Activated naive CD4-positive, alpha-beta T cell treated with Interleukin-2 at 50 U/mL for 16 hours (primary cell): ENCODE measurements at regions not wholly inside any gene's neighbourhood (a gene's known extent, or its start where the extent isn't known, plus 50 kb on each side); places are given as distances from the start of the nearest gene placed in this dataset.
"Not testable (repeated sequence)": the region's sequence is repeated elsewhere in the genome, so short reads cannot be mapped to it uniquely, and the experiment has no call there.

Source experiments
- DNase-seq: peaks from one replicate; pipeline ENCODE4 v3.0.0-alpha.2; 2020

DNA sequence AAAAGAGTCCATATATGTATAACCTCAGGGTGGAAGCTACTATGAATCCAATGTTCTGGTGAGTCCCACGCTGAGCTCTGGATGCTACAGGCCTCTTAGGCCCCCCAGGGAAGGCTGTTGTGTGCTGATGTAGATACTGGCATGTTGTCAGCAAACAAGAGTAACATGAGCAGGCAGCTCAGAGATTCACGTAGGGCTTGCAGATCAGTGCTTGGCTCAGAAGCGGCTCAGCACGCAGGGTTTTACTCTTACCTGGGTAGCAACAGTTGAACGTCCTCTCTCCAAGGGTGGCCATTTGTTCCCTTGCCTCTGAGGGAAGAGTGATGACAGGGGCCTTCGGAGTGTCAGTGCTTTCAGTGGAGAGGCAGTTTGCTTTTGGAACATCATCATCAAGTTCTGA lies 93.4 kb downstream of the ZFP64 start:
- no peak for DNase-seq

DNA sequence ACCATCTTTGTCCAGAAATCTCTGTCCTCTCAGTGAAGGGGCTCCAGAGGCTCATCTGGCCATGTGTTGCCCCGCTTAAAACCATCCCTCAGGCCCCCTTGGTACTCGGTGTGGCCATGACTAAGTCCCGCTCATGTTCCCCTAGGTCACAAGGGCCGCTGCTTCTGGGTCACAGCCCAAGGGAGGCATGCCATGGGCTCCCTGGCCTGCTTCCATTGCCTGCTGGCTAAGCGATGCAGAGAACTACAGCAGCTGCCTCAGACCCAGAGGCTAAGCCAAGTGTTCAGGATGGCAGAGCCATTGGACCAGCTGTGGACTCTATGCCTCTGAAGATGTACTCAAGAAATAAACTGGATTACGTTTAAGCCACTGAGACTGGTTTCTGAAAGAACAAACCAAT lies 95.5 kb downstream of the ZFP64 start:
- DNase-seq: no peak

DNA sequence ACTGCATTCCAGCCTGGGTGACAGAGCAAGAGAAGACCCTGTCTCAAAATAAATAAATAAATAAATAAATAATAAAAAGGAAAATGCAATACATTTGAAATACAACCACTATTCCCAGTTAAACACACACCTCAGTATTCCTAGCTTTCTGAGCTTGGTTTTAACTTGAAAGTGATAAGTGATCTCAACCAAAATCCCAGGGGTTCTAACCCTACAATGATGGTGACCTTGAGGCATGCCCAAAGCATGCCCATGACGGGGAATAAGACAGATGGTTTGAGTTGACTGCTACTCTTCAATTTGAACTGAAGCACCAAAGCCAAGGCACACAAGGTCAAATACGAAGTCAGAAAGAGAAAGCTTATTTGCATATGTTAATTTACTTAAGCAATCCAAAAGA lies 96.9 kb downstream of the ZFP64 start:
- no peak for DNase-seq

DNA sequence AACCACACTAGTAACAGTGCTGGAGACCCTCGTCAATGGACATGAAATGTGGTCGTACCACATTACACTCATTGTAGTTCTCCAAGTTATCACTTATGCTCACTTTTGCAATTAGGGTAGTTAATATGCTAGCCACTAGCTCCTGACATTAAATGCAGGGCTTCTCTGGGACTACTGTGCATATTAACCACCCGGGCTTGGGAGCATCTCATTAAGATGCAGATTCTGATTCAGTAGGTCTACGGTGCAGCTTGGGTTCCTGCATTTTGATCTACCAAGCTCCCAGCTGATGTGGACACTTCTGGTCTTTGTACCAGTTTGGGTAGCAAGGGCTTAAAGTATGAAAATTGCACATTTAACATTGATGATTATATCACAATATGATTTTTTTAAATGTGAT lies 98.0 kb downstream of the ZFP64 start:
- no peak for DNase-seq

DNA sequence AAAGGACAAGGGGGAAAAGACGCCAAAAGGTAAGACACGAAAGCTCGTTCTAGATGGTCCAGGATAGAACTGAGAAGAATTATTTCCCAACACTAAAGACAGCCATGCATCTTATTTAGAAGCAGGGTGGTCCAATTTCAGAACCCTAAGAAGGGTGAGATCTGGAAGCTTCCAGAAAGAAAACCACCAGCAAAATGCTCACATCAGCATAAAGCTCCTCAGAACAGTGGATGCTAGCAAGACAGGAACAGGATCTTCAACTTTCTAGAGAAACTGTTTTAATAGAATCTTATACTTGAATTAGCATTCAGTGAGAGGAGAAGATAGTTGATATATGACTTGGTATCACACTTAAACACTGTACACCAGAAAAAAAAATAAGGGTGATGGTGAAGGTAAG lies 101.5 kb downstream of the ZFP64 start:
- no peak for DNase-seq

DNA sequence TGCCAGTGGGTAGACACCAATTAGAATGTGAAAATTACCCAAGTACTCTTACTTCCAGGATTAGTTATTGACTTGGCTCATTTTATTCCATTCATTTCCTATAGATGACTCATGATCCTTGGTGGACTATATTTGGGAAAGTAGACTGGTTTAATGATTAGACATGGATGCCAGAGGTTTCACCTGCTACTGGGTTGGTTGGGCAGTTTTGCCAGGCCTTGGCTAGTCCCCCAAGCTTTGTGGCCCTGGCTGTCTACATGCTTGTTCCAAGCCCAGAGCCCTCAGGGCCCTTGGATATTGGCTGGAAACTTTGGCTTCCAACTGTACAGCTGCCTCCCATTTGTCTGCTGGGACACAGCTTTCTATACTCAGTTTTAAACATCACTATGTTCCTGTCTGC lies 104.1 kb downstream of the ZFP64 start:
- no peak for DNase-seq

DNA sequence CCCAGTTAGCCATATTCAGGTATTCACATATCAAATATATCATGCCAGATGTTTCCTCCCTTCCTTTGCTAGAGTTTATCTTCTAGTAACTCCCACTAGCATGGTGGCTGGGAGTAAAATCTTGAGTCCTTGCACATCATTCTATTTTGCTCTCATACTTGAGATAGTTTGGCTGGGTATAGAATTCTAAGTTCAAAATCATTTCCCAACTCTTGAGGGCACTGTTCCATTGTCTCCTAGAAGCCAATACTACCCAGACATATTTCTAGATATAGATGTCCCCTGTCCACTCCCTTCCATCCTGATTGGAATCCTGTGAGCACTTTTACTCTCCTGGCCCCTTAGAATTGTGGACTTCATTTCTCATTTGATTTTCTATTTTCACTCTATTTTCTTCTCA lies 104.7 kb downstream of the ZFP64 start:
- no peak for DNase-seq

DNA sequence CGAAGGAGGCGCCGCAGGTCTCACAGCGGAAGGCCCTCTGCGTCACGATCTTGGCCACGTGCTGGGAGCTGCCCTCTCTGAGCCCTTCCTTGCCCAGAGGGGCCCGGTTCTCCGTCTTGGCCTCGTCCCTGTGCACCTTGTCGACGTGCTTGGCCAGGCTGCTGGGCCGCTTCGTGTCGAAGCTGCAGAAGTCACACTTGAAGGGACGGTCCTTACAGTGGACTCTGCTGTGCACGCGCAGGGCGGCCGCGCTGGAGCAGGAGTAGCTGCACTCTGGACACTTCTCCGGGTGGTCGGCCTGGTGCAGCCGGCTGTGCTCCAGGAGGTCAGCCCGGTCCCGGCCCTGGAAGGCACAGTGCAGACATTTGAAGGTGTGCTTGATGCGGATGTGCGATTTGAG lies 106.9 kb downstream of the ZFP64 start:
- no peak for DNase-seq

DNA sequence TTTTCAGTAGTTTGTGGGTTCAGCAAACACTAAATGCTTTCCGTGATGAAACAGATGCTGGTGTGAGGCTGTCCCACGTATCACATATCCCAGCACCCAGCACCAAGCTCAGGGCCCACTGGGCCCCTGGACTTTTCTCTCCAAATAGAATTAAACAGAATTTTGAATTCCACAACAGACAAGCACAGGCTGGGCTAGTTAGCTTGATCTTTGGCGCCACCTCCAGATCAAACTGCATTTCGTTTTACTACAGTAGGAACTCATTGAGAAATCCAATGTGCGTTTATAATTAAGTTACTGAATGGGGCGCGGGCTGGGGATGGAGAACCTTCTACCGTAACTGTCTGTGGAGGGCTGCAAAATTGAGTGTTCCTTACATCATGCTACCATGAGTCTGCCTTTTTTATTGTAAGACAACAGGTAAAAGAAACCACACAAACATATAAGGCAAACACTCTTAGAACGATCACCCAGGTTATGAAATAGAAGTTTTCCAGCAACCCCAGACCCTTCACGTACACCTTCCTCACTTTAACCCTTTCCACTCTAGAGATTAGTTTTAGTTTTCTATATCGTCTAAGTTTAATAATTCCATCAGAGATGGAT lies 107.8 kb downstream of the ZFP64 start:
- peak; percentile 46 for DNase-seq

DNA sequence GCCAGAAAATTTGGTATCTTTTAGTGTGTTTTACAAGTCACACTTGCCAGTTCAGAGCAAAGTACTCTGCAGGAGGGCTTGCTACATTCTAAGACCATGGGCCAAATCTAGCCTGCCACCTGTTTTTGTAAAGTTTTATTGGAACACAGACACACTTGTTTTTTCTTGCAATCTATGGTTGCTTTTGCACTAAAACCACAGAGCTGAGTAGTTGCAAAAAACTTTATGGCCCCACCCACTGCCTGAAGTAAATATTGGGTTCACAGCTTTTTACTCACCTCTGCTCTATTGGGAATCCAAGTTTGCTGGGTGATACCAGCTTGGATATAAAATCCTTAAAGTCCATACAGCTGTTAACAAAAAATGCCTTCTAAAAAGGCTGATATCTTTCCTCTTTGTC lies 109.0 kb downstream of the ZFP64 start:
- DNase-seq: no peak

DNA sequence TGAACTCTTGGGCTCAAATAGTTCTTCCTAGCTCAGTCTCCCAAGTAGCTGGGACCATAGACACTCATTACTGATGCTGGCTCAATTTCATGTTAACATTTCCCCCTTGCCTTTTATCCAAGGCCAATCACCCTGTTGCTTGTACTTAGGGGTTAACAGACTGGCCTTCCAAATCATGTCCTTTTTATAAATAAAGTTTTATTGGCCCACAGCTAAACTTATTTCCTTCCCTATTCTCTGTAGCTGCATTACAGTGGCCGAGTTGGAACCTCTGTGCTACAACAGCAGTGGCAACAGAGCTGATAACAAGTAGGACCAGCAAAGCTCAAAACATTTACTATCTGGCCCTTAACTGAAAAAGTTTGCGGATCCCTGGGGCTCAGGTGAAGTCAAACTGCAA lies 109.8 kb downstream of the ZFP64 start:
- no peak for DNase-seq

DNA sequence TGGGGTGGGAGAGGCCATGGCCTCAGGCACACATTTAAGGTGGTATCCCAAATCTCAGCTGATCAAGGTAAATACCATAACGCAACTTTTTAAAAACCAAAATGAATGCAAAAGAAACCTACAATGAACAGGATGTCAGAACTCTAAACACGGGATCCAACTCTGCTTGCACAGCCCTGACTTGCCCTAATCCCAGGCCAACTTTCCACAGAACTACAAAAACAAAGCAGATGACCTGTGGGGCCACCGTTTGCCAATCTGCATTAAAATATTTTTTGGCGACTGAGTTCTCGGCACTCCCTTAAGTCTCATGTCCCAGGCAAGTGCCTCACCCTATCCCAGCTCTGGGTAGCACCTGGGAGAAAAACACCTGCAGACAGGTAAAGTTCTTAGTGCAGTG lies 110.5 kb downstream of the ZFP64 start:
- no peak for DNase-seq

DNA sequence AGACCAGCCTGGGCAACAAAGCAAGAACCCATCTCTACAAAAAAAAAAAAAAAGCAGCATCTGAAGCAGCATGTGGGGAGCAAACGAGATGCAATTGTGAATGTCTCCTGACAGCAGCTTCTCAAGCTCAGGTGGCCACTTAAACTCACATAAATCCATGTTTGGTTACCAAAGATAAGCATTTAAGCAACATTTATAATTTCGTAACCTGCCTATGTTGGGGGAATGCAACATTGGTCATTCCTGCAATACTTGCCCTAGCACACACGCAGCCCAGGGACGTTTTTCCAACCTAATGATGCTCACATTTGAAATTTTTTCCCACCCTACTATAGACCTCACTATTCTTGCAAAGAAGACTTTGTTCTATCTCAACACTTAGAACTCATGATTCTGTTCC lies 113.3 kb downstream of the ZFP64 start:
- no peak for DNase-seq

DNA sequence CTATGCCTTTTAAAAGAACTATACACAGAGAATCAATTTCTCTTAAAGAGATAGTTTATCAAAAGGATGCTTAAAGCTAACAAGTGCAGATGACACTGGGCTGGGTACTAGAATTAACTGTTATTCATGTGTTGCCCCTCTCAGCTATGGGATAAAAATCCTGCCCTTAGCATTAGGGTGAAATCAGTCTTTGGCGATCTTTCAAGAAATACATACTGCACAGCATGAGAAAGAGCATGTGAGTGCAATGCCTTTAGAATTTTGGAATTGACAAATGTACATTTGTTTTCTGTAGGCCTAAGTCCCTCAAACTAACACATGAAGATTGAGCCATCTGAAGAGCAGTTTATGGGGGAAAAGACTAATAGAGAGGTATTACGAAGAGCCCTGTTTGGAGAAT lies 115.4 kb downstream of the ZFP64 start:
- DNase-seq: no peak

DNA sequence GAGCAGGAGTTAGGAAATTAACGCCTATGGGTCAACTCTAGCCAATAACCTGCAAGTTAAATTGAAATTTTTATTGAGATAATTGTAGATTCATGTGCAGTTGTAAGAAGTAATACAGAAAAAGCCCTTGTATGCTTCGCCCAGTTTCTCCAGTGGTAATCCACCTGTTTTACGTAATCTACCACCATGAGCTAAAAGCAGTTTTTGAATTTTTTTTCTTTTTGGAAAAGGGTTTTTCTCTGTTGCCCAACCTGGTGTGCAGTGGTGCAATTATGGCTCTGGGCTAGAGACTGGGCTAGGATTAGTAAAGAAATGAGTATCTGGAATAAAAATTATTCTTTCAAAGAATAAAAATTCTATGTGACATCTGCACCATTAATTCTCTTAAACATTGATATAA lies 116.2 kb downstream of the ZFP64 start:
- DNase-seq: no peak

DNA sequence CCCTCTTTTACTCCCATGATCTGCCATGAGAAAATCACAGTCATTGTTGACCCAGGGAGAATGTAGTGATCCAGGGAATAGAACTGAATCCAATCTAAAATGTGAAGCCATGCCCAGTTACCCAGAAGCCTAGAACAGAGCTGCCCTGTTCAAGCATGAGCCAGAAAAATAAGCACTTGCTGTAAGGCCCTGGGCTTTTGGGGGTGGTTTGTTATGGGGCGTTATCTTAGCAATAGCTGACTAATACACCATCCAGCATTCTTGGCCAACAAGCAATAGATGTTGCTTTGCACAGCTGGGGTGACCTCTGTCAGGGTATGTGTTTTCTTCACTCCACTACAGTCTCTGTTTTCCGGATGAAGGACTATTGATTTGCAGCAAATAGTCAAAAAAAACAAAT lies 120.4 kb downstream of the ZFP64 start:
- no peak for DNase-seq

DNA sequence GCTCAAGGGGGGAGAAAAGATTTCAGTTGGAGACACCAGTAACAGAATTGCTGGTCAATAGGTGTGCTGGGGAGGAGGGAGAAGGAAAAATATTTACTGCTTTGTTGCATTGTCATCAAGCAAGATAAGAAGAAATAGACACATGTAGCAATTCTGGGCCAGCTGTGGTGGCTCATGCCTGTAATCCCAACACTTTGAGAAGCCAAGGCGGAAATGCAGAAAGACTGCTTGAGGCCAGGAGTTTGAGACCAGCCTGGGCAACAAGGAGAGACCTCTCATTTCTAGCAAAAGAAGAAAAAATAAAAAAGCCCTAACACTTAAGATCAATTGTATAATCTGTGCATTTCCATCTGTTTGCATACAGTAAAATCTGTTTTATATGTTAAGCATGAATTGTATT lies 126.6 kb downstream of the ZFP64 start:
- DNase-seq: no peak

DNA sequence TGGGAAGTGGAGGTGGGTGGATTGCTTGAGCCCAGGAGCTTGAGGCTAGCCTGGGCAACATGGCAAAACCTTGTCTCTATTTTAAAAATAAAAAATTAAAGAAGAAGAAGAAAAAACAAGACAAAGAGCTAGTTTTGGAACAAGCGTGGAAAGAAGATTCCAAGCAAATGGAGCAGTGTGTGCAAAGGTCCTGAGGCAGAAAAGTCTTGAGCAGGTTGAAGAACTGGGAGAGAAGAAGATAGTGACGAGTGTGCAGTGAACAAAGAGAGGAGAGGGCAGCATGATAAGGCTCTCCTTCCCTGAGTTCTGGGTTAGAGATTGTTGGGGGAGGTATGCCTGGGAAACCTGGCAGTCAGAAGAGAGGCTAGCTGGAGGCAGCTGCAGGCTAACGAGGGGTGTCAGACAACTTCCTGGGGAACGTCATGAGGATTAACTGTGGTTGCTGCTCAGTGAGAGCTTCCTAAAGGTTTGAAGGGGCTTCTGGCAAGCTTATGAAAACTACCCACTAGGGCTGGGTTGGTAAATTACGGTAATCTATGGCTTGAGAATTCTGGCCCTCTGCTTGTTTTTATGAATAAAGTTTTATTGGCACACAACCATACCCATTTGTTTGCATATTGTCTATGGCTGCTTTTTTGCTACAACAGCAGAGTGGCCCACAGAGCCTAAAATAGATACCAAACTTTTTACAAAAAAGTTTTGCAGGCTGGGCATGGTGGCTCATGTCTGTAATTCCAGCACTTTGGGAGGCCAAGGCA lies 128.9 kb downstream of the ZFP64 start:
- no peak for DNase-seq

DNA sequence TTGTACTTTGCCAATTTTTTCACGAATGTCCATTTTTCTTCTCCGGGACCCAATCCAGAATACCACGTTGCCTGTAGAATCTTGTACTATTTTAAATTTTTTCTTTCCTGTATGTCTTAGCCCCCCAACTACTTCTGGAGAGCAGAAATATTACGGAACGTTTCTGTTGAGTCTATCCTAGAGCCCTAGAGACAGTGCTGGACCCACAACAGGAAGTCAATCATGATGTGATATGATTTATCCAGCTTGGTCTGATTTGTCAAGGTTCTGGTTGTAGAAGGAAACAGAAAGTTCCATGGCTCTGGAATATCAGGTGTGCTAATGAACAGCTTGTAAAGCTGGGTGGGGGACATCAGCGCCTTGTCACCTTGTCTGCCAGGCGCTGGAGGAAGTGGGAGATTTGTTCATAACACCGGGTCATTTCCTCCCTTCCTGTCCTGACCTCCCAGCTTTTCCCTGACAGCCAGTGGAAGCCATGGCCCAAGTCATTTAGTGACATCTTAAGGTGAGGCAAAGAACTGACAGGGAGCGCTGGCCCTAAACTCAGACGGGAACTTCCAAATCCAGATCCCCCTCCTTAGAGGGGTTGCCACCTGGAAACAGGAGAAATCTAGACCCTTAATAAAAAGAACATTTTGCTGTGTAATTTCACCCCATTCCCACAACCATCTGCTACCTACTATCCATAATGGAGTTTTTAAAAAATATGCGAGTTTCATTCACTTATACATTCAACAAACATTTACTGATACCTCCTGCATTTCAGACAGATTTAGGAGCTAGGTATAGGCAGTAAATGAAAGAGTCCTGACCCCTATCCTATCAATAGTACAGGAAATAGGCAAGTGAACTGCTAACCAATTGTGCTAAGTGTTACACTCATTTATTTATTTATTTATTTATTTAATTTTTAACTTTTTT lies 130.5 kb downstream of the ZFP64 start:
- no peak for DNase-seq

DNA sequence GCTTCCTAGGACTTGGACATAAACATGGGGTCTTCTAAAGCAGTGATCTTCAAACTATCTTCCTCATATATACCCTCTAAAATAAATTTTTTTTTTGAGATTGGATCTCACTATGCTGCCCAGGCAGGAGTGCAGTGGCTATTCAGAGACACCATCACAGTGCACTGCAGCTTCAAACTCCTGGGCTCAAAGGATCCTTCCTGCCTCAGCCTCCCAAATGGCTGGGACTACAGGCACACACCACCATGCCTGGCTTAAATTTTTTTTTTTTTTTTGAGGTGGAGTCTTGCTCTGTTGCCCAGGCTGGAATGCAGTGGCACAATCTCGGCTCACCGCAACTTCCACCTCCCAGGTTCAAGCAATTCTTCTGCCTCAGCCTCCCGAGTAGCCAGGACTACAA lies 134.4 kb downstream of the ZFP64 start:
- not testable (repeated sequence) for DNase-seq

DNA sequence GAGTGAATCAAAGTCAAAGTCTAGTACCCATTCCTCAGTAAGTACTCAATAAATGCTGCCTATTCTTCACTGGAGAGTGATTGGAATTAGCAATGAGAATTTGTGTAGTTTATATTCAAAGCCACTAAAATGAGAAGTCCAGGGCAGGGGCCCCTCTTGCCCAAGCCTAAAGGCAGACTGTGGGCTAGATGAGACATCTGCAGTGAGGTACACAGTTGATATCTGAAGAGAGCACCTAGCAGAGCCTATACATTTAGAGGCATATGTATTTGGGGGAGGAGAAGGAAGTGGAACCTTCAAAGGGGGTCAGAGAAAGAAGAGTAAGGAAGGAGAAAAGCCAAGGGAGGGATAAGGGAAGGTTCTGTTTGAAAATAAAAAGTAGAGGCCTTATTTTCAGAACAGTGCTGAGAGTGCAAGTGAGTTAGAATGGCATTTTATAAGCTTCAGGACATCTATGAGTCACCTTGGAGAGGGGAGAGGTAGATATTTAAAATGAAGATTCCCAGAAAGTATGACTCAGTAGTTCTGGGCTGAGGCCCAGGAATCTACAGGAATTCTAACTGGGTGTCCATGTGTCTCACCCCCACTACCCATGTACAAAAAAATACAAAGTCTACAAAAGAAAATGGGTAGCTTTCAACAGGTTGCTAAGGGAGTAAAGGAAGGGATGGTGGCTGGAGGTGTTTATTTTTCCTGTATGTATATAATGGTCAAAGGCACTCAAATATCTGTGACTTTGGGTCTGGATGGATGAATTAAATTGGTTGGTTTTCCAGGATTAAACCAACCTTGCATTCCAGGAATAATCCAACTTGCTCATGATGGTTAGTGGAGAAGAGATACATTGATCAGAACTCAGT lies 135.1 kb downstream of the ZFP64 start:
- DNase-seq: no peak

DNA sequence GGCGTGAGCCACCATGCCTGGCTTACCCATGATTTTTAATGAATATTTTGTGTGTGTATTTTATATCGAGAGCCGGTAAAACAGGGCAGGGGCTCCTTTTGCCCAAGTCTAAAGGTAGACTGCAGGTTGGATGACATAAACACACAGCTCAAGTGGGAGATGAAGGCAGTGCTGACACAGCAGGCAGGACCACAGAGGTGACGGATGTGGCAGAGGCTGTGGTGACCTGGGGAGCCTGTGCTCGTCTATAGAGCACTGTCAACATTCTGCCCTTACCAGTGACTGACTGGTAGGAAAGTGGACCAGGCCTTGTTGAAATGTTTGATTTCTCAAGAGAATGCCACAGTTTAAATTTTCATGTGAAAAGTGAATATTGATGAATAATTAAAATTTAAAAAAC lies 137.5 kb downstream of the ZFP64 start:
- peak; percentile 25 for DNase-seq
